ENCODE measurements at regions not wholly inside any gene's neighbourhood (a gene's known extent, or its start where the extent isn't known, plus 50 kb on each side); places are given as distances from the start of the nearest gene placed in this dataset.
A peak's percentile ranks its signal among the peaks of the same experiment; 100 is the strongest.

DNA sequence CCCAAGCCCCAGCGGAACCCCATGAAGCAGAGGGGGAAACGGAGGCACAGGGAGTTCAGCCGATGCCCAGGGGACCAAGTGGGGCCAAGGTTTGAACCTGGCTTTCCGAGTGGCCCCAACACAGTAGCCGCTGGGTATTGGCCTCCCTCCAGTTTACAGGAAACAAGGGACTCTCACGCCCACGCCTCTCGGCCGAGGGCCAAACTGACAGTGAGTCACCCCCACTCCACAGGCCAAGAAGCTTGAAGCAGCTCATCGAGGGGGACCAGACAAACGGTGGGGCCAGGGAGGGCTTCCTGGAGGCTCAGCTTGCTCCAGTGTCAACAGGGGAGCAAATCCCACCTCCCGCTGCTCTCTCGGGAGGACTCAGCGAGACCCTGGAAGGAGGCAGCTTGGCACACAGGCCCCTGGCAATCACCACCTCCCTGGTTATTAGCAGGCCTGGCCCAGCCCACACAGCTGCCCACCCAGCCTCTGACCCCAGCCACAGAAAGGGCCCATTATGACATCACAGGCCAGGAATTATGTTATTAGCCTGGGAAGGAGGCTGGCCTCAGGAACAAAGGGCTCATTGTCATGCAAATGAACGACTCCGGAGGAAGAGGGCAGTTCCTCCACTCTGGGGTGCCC lies 54.6 kb downstream of the NCOR2 start:
- H3K4me1 ChIP-seq (ENCODE audit: control insufficient read depth, extremely low read depth, insufficient read depth, low read length) = peaks cover 39% of the 10 kb centered on the region
- TF ChIP-seq, protein P1, sequence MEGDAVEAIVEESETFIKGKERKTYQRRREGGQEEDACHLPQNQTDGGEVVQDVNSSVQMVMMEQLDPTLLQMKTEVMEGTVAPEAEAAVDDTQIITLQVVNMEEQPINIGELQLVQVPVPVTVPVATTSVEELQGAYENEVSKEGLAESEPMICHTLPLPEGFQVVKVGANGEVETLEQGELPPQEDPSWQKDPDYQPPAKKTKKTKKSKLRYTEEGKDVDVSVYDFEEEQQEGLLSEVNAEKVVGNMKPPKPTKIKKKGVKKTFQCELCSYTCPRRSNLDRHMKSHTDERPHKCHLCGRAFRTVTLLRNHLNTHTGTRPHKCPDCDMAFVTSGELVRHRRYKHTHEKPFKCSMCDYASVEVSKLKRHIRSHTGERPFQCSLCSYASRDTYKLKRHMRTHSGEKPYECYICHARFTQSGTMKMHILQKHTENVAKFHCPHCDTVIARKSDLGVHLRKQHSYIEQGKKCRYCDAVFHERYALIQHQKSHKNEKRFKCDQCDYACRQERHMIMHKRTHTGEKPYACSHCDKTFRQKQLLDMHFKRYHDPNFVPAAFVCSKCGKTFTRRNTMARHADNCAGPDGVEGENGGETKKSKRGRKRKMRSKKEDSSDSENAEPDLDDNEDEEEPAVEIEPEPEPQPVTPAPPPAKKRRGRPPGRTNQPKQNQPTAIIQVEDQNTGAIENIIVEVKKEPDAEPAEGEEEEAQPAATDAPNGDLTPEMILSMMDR (conservative IDR thresholded peaks at IDR 0.05 in 1 of 2, IDR thresholded peaks at IDR 0.05 in 1 of 2; ENCODE audit: low read depth in 1 of 2, low read length in 2 of 2) = no peak
- no peak for TF ChIP-seq EZH2 (IDR thresholded peaks at IDR 0.05; ENCODE audit: low read length, missing control alignments)
- DNase-seq (ENCODE audit: low read depth in 2 of 2) = peak; percentile 93 to 97
- no peaks in the 10 kb centered on the region for H3K9me3 ChIP-seq (ENCODE audit: control insufficient read depth, insufficient read depth, low read depth, low read length)
- H4K20me1 ChIP-seq (ENCODE audit: control insufficient read depth, extremely low read depth, insufficient read depth, low read length) = peaks cover 2% of the 10 kb centered on the region
- H3K36me3 ChIP-seq (ENCODE audit: control insufficient read depth, insufficient read depth, low read length) = peaks cover 3% of the 10 kb centered on the region
- H3K79me2 ChIP-seq (ENCODE audit: control insufficient read depth, insufficient read depth, low read length) = peaks cover 42% of the 10 kb centered on the region
- peak overlapping the region; percentile 74 for H3K27ac ChIP-seq (ENCODE audit: insufficient read depth, low read length)
- no peak overlapping the region for H2AFZ ChIP-seq (ENCODE audit: low read length)
- H3K4me2 ChIP-seq (ENCODE audit: extremely low read depth, insufficient read depth, low read length) = peak overlapping the region; percentile 48
- H3K4me3 ChIP-seq (replicated peaks in 1 of 4; ENCODE audit: control extremely low read depth in 1 of 4, insufficient read depth in 1 of 4, low read depth in 3 of 4, low read length in 4 of 4) = peak overlapping the region in 1 of 4 experiments; percentile 7
- H3K27me3 ChIP-seq (ENCODE audit: control insufficient read depth, insufficient read depth, low read length) = no peaks in the 10 kb centered on the region
- H3K9ac ChIP-seq (ENCODE audit: insufficient read depth, low read length) = peak overlapping the region; percentile 24

DNA sequence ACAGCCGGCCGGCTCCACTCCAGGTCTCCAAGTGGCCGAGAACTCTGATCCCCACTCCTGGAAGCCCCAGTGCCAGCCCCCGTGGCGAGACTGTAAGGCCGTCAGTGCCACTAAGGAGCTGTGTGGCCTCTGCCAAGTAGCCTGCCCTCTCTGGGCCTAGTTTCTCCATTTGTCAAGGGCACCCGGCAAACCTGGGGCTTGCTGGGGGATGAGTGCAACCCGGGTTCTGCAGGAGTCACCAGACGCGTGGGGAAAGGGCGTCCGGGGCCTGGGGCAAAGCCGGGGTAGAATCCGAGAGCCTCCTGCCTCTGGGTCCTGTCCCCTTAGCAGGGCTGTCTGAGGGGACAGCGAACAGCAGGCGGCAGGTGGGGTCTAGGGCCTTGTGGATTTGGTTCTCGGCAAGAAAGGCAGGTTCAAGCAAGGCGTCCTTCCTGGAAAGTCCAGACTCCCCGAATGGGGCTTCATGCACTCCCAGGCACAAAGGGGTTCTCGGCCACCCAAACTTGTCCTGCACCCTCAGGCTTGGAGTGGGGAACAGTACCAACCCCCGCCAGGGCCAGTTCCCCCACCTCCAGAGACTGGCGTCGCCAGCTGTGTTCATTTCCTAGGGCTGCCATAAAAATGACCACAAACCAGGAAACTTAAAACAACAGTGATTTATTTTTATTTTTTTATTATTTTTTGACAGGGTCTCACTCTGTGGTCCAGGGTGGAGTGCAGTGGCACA lies 56.0 kb downstream of the NCOR2 start:
- Histone ChIP-seq H3K4me1 (ENCODE audit: control insufficient read depth, extremely low read depth, insufficient read depth, low read length) (peaks cover 40% of the 10 kb centered on the region), H2AFZ (ENCODE audit: low read length) (no peak overlapping the region)
- no peak for DNase-seq (ENCODE audit: low read depth in 2 of 2)

DNA sequence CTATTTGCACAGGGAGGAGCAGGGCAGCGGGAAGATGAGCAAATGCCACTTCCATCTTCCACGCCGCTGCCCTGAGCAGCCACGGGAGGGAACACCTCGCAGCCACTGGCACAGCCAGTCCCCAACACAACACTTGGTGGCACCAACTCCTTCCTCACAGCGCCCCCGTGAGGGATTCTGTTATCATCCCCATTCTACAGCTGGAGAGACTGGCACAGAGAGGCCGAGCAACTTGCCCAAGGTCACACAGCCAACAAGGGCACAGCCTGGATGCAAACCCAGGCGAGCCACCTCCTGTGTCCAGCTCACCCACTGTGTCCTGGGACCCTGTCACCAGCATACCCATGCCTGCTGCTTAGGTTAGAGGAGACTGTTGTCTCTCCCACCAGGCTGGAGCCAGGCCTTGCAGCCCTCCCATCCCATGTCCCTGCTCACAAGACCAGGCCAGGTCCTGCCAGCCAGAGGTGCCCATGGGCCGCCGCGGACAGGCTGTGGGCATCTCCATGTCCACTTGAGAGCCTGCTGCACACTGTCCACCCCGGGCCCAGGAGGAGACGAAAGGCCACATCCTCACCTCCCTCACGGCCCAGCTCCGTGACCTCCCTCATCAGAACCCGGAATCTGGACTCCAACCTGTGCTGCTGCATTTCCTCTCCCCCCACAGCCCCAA lies 57.0 kb downstream of the NCOR2 start:
- H3K27ac ChIP-seq (ENCODE audit: insufficient read depth, low read length) = no peak overlapping the region
- no peak for DNase-seq (ENCODE audit: low read depth in 2 of 2)
- H3K36me3 ChIP-seq (ENCODE audit: control insufficient read depth, insufficient read depth, low read length) = peaks cover 1% of the 10 kb centered on the region
- no peaks in the 10 kb centered on the region for H3K9me3 ChIP-seq (ENCODE audit: control insufficient read depth, insufficient read depth, low read depth, low read length)
- H3K9ac ChIP-seq (ENCODE audit: insufficient read depth, low read length) = no peak overlapping the region
- no peaks in the 10 kb centered on the region for H4K20me1 ChIP-seq (ENCODE audit: control insufficient read depth, extremely low read depth, insufficient read depth, low read length)
- peaks cover 28% of the 10 kb centered on the region for H3K79me2 ChIP-seq (ENCODE audit: control insufficient read depth, insufficient read depth, low read length)
- no peak overlapping the region for H3K4me2 ChIP-seq (ENCODE audit: extremely low read depth, insufficient read depth, low read length)
- TF ChIP-seq, protein P1 (conservative IDR thresholded peaks at IDR 0.05 in 1 of 2, IDR thresholded peaks at IDR 0.05 in 1 of 2; ENCODE audit: low read depth in 1 of 2, low read length in 2 of 2) = no peak
- no peak for TF ChIP-seq EZH2 (IDR thresholded peaks at IDR 0.05; ENCODE audit: low read length, missing control alignments)
- no peak overlapping the region for H2AFZ ChIP-seq (ENCODE audit: low read length)
- H3K4me3 ChIP-seq (replicated peaks in 1 of 4; ENCODE audit: control extremely low read depth in 1 of 4, insufficient read depth in 1 of 4, low read depth in 3 of 4, low read length in 4 of 4) = no peak overlapping the region
- no peaks in the 10 kb centered on the region for H3K27me3 ChIP-seq (ENCODE audit: control insufficient read depth, insufficient read depth, low read length)
- peaks cover 40% of the 10 kb centered on the region for H3K4me1 ChIP-seq (ENCODE audit: control insufficient read depth, extremely low read depth, insufficient read depth, low read length)

More for the DNA sequence above, 56.0 kb downstream of the NCOR2 start:
- Histone ChIP-seq H3K9ac (ENCODE audit: insufficient read depth, low read length) (no peak overlapping the region), H3K27ac (ENCODE audit: insufficient read depth, low read length) (no peak overlapping the region), H3K79me2 (ENCODE audit: control insufficient read depth, insufficient read depth, low read length) (peaks cover 35% of the 10 kb centered on the region), H3K4me2 (ENCODE audit: extremely low read depth, insufficient read depth, low read length) (no peak overlapping the region), H3K4me3 (replicated peaks in 1 of 4; ENCODE audit: control extremely low read depth in 1 of 4, insufficient read depth in 1 of 4, low read depth in 3 of 4, low read length in 4 of 4) (no peak overlapping the region), H3K36me3 (ENCODE audit: control insufficient read depth, insufficient read depth, low read length) (peaks cover 3% of the 10 kb centered on the region), H4K20me1 (ENCODE audit: control insufficient read depth, extremely low read depth, insufficient read depth, low read length) (peaks cover 2% of the 10 kb centered on the region), H3K27me3 (ENCODE audit: control insufficient read depth, insufficient read depth, low read length) (no peaks in the 10 kb centered on the region), H3K9me3 (ENCODE audit: control insufficient read depth, insufficient read depth, low read depth, low read length) (no peaks in the 10 kb centered on the region)
- TF ChIP-seq EZH2 (IDR thresholded peaks at IDR 0.05; ENCODE audit: low read length, missing control alignments) = no peak
- TF ChIP-seq, protein P1 (conservative IDR thresholded peaks at IDR 0.05 in 1 of 2, IDR thresholded peaks at IDR 0.05 in 1 of 2; ENCODE audit: low read depth in 1 of 2, low read length in 2 of 2) = no peak

Data from fibroblast of lung (primary cell).